CD4-positive, alpha-beta T cell treated with Interleukin-21 for 1 hour (primary cell): ENCODE measurements at regions not wholly inside any gene's neighbourhood (a gene's known extent, or its start where the extent isn't known, plus 50 kb on each side); places are given as distances from the start of the nearest gene placed in this dataset.
A peak's percentile ranks its signal among the peaks of the same experiment; 100 is the strongest.

Experiments
- DNase-seq: peaks from one replicate; pipeline ENCODE4 v3.0.0-alpha.2; 2020

DNA sequence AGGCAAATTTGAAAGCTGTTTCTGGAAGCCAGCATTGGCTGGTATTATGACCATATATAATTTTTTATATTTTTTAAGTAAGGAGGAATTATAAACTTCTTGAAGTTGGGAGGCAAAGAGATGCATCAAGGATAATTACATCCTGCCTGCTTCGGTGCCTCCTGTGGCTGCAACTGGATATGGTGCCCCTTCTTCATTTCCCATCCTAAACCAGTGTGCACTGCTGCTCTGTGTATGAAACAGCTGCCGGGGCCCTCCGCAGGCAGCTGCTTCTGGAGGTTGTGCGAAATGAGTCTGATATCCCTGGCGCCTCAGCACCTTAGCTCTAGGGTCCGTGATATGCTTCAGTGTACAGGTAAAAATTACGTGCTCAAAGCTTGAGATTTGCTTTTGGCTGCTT, 304.2 kb downstream of the ENC1 start:
- no peak for DNase-seq

DNA sequence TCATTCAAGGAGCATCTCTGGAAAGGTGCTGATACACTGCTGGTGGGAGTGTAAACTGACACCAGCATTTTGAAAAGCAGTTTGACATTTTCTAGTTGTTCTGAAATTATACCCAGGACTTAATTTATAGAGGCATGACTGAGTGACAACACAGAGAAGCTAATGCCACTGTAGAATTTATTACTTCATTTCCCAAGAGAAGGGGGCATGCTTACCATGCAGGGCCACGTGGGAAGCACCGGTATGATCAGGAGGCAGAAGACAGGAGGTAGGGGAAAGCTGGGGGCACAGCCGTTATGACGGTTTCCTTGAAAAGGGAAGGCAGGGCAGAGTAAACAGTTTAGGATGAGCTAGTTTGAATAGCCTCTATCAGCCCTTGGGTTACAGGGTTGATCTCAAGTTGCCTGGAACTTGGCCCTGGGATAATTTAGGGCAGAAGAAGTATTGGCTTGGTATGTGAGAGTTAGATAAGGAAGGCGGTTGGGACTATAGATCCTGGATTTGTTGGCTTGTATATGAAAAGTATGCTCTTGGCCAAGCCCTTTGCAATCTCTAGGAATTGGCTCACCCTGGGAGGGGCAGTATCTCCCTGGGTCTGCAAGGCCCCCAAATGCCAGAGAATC, 305.7 kb downstream of the ENC1 start:
- DNase-seq, result no peak

DNA sequence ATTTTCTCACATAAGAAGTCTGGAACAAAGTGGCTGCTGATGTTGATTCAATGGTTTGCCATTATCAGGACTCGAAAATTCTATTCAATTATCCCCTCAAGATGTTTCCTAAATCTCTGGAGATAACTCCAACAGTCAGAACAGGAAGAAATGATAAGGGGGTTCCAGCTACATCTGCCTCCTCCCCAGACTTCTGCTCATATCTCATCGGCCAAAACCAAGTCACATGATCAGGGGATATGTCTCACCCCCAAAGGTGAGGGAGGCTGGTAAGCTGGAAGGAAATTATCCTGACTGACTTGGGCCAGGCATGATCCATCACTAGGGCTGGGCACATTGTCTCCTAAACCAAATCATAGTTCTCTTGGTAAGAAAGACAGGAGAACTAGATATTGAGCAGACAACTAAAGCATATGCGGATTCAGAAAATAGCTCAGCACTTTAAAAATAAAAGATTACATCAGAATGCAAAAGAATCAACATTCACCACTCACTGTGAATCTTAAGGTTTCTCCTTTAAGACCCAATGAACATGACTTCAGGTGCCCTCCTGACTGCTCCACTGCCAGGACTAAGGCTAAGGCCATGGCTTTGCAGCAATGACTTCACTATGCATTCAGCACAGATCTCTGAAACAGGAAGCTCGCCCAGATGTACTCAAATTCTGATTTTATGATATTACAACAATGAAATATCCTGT, 306.3 kb downstream of the ENC1 start:
- no peak for DNase-seq

DNA sequence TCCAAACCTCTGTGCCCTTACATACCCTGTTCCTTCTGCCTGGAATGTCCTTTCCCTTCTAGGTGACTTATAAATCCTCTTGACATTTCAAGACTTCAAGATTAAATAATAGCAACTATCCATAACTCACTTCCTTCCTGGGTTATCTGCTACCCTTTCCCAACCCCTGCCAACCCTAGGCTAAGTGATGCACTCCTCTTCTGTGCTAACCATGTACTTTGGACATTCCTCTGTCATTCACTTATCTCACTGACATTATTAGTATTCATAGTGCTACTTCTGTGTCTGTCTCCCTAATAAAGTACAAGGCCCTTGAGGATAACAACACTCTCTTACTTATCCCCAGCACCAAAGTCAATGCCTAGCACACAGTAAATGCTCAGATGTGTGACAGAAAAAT, 307.1 kb downstream of the ENC1 start:
- no peak for DNase-seq

DNA sequence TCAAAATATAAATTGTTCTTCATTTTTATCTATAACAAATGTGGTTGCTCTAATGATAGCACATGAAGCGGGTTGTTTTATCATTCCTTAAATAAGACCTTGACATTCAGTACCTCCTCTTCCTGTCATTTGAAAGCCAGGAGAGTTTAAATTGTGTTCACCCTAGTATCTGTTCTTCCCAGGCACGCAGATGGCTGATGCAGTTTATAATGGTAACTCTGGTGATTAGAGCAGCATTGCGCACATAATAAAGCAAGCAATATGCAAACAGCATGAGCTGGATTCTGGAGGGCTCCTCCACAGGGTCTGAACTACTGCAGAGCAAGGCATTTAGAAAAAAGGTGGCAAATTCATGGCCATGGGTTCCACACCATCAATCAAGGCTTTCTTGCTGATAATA, 307.8 kb downstream of the ENC1 start:
- DNase-seq, result no peak

DNA sequence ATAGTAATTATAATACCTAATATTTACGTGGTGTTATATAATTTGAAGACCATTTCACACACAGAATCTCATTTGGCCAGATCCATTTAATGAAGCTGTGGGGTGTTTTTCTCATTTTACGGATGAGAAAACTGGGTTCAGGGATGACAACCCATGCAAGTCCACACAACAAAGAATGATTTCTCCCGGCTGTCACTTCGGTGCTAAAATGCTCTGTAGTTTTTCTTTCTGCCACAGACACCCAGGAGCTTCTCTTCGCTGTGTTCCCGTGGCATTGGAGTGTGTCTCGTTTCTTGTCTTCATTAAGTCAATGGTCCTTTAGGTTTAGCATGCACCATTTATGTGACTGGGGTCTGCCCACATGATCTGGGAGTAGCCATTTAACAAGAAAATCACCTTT, 308.5 kb downstream of the ENC1 start:
- DNase-seq, result no peak

DNA sequence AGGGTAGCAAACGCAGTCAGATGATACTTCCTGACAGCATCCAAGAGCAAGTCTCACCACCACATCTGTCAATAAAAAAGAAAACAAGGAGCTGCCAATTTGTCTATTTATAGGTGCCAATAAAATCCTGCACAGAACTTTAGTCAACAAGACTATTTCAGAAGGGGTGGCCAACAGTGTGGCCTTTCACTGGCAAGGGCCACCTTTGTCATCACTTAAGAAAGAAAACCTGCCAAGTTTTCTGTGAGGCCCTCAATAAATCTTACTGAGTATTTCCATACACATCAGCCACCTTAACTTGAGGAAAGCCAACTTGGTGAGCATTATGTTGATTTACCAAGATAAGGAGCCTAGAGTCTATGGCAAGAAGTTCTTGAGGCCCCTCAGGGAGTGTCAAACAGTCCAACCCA, 312.3 kb downstream of the ENC1 start:
- no peak for DNase-seq

DNA sequence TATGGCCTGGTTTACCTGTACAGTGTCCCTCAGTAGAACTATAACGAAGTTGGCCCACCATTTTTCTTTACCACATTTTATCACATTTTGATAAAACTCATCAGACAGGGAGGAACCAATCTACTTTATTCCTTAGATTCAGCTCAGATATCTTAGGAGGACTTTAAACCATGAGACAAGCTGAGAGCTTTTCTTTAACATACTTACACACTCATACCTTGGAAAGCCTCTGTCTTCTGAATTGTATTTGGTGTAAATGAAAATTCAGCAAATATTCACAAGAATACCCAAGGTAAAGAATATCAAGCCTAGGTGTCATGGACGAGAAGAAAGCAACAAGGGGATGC, 313.2 kb downstream of the ENC1 start:
- no peak for DNase-seq

DNA sequence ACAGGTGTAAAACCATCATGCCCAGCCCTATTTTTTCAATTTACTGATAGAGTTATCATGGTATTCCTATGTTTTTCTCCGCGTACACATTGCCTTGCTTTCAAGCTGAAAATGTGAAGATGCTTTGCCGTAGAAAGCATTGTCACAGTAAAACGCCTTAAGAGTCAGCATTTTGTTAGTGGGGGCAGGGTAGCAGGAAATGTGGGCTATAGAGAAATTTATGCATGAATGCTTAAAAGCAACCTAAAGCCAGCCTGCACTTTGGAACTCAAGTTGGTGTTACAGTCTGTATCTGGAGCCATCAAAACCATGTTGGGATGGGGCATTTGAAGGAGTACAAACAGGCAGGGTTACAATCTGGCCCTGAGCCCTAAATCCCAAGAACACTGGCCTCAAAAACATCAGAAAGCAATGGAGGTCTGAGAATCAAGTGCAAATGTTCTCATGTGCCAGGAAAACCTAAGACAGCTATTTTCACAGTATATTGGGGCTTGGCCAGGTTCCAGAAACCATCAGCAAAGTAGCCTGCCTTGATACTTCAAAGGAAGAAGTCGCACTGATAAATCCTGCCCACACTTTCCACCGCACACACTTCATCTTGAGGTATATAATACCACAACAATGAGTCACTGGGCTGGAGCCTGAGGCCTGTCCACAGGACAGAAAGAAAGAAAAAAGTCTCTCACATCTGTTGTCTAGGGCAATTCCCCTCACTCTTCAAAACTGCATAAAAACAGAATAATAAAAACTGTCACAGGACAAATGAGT, 313.8 kb downstream of the ENC1 start:
- peak; percentile 53 for DNase-seq

DNA sequence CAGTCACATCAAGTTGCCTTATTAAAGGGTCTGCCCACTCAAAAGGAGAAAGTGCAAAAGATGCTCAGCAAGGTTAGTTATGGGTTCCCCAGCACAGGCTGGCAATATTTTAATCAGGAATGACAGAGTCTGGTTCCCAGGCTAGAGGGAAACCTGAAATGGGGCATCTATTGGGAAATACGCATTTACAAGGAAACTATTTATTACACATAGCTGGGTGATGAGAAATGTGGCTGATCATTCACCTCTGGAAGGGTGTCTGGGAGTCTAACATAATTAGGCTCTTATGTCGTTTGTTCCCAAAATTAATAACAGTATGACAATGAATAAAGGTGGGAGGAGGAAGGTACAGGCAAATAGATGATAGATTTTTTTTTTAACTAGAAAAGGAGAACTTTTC, 314.7 kb downstream of the ENC1 start:
- DNase-seq, result no peak

DNA sequence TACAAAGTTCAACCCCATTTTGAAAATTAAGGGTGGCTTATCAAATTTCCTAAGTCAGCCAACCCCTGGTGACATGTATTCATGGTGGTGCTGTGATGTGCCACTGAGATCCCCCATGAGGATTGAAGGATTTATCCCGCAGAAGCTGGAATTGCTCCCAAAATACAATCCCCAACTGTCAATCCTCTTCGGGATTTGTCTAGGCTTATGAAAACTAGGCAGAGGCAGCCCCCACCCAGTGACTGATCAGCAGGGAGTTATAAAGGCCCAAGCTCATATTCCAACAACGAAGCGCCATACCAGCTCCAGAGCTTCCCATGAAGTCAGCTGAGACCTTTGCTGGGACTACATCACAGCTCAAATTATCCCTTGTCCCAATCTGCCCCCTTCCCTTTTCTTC, 316.0 kb downstream of the ENC1 start:
- no peak for DNase-seq

DNA sequence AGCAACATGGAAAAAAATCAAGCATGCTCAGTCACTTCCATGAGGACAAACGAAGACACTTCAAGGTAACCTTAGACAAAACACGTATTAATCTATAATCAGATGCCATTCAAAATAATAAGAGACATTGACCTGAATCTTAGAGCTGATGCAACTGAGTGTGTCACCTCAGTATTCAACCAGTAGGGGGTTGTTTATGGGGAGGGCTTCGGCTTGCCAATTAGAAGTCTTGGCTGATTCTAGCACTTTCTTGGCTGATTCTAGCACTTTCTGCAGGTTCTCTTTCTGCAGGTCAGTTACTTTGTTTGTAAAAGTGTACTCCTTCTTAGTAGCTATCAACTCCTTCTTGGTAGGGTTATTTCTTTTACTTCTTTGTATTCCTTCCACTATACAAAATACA, 317.6 kb downstream of the ENC1 start:
- DNase-seq, result no peak

DNA sequence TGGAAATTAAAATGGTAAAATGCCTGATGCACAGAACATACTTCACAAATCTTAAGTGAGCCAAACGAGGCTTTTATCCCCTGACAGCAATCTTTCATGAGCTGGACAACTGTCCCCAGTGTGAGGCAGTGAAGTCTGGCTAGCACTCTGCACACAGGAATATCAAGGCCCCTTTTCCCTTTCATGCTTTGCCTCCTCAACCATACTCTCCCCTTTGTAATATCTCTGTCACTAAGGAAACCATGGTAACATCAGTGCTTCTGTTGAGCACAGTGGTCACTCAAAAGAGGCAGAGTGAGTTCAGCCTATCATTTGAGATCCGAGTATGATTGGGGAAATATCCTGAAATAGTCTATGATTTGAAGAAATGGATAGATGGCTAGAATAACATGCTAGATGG, 318.3 kb downstream of the ENC1 start:
- DNase-seq, result no peak

DNA sequence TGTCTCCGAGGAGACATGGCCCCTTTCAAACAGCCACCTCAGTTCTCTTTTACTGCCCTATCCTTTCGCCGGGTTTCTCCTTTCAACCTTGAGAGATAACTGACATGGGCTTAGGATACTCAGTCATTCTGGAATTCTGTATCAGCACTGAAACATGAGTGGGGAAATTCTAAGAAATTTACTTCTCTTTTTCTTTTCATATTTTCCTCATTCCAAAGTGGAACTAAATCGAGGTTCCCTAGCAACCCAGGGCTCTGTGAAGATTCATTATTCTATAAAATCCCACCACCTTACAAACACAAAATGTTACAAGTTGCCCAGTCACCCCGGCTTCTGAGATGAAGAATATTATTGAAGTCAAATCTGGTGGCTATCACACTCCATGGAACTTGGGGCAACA, 319.2 kb downstream of the ENC1 start:
- no peak for DNase-seq

DNA sequence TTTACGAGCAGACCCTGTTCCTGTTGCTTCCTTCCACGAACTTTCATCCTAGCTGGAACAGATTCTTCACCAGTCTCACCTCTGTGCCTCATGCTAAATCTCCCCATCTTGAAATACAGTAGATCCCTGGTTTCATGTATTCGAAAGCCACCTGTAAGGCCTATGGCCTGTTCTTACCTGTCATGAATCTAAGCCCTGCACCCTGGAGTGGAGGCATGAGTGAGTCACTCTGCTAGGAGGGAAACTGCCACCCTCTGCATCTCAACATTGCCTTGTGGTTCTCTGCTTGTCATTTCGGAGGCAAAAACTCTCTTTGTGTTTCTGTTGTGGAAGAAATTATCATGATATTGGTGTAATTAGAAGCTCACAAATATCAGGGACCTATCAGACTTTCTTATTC, 320.0 kb downstream of the ENC1 start:
- no peak for DNase-seq

DNA sequence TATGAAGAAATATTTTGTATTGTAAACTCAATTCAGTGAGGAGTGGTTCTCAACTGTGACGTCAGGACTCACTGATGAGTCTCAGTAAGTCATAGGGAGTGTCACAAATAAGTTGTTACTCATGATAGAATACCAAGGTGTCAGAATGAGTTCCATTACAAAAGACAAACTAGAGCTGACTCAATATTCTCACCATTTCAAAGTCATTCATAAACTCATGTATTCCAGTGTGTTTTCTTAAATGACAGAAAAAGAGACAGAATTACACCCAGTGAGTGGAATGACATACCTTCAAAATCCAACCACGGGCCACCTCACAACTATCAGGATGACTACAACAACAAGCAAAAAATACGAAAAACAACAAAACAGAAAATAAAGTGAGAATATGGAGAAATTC, 321.5 kb downstream of the ENC1 start:
- no peak for DNase-seq

DNA sequence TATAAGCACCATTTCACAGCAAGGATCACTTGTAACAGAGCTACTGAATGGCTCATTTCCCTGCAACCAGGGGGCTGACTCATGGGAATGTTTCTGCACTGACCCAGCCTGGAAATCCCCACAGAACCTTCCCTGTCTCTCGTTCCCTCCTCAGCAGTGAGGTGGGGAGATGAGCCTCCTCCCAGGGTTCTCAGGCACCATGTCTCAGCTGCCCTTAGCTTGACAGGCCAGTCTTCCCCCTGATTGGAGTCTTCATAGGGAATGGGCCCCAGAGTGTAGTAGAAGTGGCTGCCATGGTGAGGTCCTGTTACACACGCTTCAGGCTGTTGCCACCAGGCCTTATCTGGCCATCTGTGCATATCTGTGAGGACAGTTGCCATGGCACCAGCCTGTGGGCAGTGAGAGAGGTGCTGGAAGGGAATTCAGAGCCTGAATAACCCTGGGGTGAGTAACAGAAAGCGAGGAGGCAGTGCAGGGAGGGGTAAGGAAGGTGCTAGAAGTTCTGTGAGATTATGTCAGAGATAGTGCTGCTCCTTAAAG, 324.4 kb downstream of the ENC1 start:
- no peak for DNase-seq

DNA sequence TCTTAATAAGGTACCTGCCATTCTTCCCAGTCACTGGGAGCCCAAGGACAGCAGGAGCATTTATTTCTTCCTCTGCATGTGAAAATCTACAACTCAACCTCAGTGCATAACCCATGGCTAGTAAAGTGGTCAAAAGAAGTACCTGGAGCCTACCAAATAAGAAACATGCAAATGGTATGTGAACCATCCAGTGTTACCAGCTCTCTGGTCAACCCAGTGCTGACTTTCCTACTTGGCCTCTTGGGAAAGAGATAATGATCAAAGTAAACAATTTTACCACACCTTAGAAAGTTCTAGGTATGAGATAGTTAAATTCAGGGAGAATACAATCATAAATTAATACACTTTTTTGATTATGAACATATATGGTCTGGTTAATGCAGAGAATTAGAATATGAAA, 325.6 kb downstream of the ENC1 start:
- DNase-seq, result no peak

DNA sequence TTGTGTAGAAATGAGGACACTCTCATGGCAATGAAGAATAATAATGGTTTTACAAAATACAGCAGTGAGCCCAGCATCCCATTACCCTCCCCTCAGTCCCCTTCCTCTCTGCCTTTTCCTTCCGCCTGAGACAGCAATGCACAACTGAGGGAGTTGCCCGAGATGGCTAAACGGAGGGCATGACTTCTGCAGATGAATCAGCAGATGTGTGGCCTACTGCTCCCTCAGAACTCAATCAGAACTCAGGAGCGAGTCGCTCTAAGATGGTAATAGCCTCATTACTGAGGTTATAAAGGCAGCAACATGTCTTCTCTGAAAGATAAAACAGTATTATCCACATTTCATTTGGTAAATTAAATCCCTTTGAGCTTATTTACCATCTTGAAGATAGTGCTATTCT, 326.6 kb downstream of the ENC1 start:
- DNase-seq, result no peak

DNA sequence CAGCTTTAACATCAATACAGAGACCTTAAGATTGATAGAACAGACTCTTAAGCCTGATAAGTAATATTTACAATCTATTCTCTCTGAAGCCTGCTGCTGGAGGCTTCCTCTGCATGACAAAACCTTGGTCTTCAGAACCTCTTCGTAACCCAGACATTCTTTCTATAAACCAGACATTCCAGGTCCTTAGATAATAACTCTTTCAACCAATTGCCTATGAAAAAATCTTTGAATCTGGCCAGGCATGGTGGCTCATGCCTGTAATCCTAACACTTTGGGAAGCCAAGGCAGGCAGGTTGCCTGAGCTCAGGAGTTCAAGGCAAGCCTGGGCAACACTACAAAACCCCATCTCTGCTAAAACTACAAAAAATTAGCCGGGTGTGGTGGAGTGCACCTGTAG, 327.8 kb downstream of the ENC1 start:
- no peak for DNase-seq

DNA sequence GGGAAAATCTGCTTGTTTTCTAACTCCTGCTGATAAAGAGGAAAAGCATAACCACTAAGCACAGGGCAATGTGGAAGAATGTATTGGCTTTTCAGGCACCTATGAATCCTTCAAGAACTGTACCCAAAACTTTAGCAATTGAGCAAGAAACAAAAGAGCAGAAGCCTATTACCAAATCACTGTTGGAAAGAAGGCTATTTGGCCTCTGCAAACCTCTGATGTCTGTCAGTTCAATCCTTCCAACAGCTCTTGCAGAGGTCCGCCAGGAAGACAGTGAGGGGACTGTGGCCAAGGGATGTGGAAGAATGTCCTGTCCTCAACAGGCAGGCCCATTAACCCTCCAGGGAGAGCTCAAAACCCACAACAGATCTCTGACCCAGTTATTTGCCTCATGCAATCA, 328.6 kb downstream of the ENC1 start:
- DNase-seq, result no peak

DNA sequence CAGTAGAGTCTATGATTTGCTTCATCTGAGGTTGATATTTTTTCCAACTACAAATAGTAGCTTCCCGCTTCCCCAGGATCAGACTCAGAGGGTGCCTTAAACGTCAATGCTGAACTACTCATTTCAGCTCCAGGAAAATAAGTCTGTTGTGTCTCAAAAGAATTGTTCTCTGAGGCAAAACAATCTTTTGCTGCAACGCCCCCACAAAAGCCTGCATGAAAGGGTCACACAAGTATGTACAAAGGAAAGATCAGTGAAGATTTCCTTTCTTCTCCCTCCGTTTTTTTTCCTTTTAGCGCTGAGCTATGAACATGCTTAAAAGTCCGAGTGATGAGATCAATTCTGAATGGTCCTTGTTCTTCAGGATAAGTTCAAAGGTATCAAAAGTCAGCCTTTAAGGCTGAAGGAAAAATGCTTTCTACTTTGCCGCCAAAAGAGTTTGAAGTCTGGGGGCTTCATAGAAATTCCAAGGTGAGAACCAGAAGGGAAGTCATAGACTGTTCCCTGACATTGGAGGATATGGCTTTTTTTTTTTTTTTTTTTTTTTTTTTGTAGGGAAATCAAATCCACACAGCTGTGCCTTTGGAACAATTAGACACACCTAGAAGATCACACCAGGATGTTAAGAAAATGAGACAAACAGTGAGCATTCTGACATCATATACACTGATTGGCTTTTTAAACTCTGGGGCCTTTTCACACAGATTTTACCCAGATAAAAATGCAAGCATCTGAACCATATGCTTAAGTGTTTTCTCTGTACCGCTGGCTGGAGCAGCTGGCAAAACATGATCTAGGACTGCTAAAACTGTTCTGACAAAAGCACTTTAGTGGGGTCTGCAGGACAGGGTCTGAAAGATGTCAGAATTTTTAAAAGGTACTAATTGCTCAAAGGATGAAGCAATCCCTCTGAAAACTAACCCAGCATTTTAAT, 329.3 kb downstream of the ENC1 start:
- no peak for DNase-seq

DNA sequence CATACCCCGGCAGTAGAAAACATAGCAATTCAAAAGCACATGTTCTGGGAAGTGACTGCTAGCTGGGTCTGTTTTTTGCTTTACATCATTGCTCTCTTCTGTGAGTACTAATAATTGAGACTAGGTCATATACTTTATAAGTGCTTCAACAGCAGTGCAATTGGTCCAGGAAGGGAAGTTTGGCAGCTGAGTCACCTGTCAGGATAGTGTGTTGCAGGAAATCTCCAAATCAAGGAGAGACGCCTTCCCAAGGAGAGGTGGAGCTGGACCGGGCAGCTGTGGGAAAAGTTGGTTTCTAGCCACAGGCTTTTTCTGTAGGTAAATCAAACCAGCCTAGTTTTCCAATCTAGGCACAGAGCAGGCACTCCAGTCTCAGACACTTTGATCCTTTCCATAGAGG, 330.1 kb downstream of the ENC1 start:
- no peak for DNase-seq
